ENCODE measurements at regions not wholly inside any gene's neighbourhood (a gene's known extent, or its start where the extent isn't known, plus 50 kb on each side); places are given as distances from the start of the nearest gene placed in this dataset.

DNA sequence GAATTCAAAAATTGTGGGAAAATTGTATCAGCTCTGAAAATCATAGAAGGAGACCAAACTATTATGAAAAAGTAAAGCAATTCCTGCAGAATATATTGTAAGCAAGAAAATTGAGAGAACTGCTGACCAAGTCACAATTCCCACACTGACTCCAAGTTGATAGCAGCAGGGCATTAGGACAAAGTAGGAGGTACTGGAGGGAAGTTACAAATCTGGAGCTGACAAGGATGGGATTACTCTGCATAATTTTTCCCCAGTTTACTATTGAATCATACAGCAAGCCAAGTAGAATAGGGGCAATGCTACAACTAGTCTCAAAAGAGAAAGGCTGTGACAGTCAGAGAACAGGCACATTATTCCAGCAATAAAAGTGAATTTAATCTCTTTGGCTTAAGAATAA is 161.3 kb upstream of the USP25 start:
- TF ChIP-seq, protein P1, sequence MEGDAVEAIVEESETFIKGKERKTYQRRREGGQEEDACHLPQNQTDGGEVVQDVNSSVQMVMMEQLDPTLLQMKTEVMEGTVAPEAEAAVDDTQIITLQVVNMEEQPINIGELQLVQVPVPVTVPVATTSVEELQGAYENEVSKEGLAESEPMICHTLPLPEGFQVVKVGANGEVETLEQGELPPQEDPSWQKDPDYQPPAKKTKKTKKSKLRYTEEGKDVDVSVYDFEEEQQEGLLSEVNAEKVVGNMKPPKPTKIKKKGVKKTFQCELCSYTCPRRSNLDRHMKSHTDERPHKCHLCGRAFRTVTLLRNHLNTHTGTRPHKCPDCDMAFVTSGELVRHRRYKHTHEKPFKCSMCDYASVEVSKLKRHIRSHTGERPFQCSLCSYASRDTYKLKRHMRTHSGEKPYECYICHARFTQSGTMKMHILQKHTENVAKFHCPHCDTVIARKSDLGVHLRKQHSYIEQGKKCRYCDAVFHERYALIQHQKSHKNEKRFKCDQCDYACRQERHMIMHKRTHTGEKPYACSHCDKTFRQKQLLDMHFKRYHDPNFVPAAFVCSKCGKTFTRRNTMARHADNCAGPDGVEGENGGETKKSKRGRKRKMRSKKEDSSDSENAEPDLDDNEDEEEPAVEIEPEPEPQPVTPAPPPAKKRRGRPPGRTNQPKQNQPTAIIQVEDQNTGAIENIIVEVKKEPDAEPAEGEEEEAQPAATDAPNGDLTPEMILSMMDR (IDR thresholded peaks at IDR 0.05), result no peak
- TF ChIP-seq POLR2A (IDR thresholded peaks at IDR 0.05) (no peak), POLR2AphosphoS5 (IDR thresholded peaks at IDR 0.05) (no peak)

Measured in prostate gland (tissue), 2 donors.